ENCODE measurements at regions not wholly inside any gene's neighbourhood (a gene's known extent, or its start where the extent isn't known, plus 50 kb on each side); places are given as distances from the start of the nearest gene placed in this dataset.
A peak's percentile ranks its signal among the peaks of the same experiment; 100 is the strongest.

GRCh38 chr16:61596655-61597054, 439.6 kb downstream of the CDH8 start:
- no peak for DNase-seq (ENCODE audit: low read depth)

- no peak for DNase-seq (ENCODE audit: low read depth)
Measured at GRCh38 chr16:61595605-61596004, 440.6 kb downstream of the CDH8 start.

- DNase-seq (ENCODE audit: low read depth) = no peak
Measured at GRCh38 chr16:61590577-61590976, 445.7 kb downstream of the CDH8 start.

- no peak for DNase-seq (ENCODE audit: low read depth)
Measured at GRCh38 chr16:61587526-61587925, 448.7 kb downstream of the CDH8 start.

- DNase-seq (ENCODE audit: low read depth) = no peak
Measured at GRCh38 chr16:61581417-61582046, 454.7 kb downstream of the CDH8 start.

GRCh38 chr16:61580579-61580978, 455.7 kb downstream of the CDH8 start:
- DNase-seq (ENCODE audit: low read depth) = no peak

- no peak for DNase-seq (ENCODE audit: low read depth)
Measured at GRCh38 chr16:61579195-61579594, 457.0 kb downstream of the CDH8 start.

- no peak for DNase-seq (ENCODE audit: low read depth)
Measured at GRCh38 chr16:61576476-61576875, 459.8 kb downstream of the CDH8 start.

- no peak for DNase-seq (ENCODE audit: low read depth)
Measured at GRCh38 chr16:61575617-61576016, 460.6 kb downstream of the CDH8 start.

- no peak for DNase-seq (ENCODE audit: low read depth)
Measured at GRCh38 chr16:61569028-61569427, 467.2 kb downstream of the CDH8 start.

GRCh38 chr16:61564716-61565115, 471.5 kb downstream of the CDH8 start:
- no peak for DNase-seq (ENCODE audit: low read depth)

GRCh38 chr16:61555718-61556441, 480.4 kb downstream of the CDH8 start:
- no peak for DNase-seq (ENCODE audit: low read depth)

GRCh38 chr16:61549327-61549726, 486.9 kb downstream of the CDH8 start:
- DNase-seq (ENCODE audit: low read depth) = no peak

- DNase-seq (ENCODE audit: low read depth) = no peak
Measured at GRCh38 chr16:61547626-61548025, 488.6 kb downstream of the CDH8 start.

GRCh38 chr16:61544165-61544564, 492.1 kb downstream of the CDH8 start:
- DNase-seq (ENCODE audit: low read depth) = no peak

- no peak for DNase-seq (ENCODE audit: low read depth)
Measured at GRCh38 chr16:61540216-61540615, 496.0 kb downstream of the CDH8 start.

- DNase-seq (ENCODE audit: low read depth) = no peak
Measured at GRCh38 chr16:61530697-61531096, 505.5 kb downstream of the CDH8 start.

- DNase-seq (ENCODE audit: low read depth) = no peak
Measured at GRCh38 chr16:61500851-61501250, 535.4 kb downstream of the CDH8 start.

GRCh38 chr16:61480250-61480649, 556.0 kb downstream of the CDH8 start:
- DNase-seq (ENCODE audit: low read depth) = no peak

GRCh38 chr16:61471737-61472136, 564.5 kb downstream of the CDH8 start:
- DNase-seq (ENCODE audit: low read depth) = no peak

- DNase-seq (ENCODE audit: low read depth) = no peak
Measured at GRCh38 chr16:61471023-61471422, 565.2 kb downstream of the CDH8 start.

GRCh38 chr16:61465285-61465684, 571.0 kb downstream of the CDH8 start:
- no peak for DNase-seq (ENCODE audit: low read depth)

GRCh38 chr16:61460020-61460419, 576.2 kb downstream of the CDH8 start:
- no peak for DNase-seq (ENCODE audit: low read depth)

- peak; percentile 3 for DNase-seq (ENCODE audit: low read depth)
Measured at GRCh38 chr16:61435346-61435745, 600.9 kb downstream of the CDH8 start.

Data from M059J (cell line).